Astrocyte (in vitro differentiated cells and primary cell): ENCODE measurements at regions not wholly inside any gene's neighbourhood (a gene's known extent, or its start where the extent isn't known, plus 50 kb on each side); places are given as distances from the start of the nearest gene placed in this dataset.

ENCODE experiments used
- EZH2 ChIP-seq: IDR thresholded peaks from 2 replicates; pipeline ENCODE4 v1.6.1; 2012; ENCODE audit warnings: mild to moderate bottlenecking, low read length, inconsistent platforms; ENCODE audit not compliant: insufficient read depth
- TF ChIP-seq, protein P1 (sequence below): IDR thresholded peaks from 2 replicates; pipeline ENCODE4 v1.5.1; 2011; ENCODE audit warnings: low read depth, mild to moderate bottlenecking, inconsistent platforms, low read length, moderate library complexity; ENCODE audit not compliant: insufficient read depth

DNA sequence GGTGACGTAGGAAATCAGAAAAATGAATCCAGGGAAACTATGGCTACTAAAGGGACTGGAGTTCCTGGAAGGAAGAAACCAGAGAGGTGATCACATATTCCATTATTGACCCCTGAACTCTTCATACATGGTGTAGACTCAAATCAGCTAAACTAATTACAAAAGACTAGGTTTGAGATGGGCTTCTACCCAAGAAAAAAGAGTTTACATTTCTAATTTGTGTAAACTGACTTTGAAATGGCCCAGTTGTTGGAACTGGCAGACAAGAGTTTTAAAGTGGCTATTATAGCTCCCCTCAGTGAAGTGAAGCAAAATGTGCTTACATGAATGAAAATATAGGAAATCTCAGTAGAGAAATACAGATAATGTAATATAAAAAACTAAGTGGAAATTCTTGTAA lies 1619.4 kb upstream of the SEL1L start:
- TF ChIP-seq, protein P1, sequence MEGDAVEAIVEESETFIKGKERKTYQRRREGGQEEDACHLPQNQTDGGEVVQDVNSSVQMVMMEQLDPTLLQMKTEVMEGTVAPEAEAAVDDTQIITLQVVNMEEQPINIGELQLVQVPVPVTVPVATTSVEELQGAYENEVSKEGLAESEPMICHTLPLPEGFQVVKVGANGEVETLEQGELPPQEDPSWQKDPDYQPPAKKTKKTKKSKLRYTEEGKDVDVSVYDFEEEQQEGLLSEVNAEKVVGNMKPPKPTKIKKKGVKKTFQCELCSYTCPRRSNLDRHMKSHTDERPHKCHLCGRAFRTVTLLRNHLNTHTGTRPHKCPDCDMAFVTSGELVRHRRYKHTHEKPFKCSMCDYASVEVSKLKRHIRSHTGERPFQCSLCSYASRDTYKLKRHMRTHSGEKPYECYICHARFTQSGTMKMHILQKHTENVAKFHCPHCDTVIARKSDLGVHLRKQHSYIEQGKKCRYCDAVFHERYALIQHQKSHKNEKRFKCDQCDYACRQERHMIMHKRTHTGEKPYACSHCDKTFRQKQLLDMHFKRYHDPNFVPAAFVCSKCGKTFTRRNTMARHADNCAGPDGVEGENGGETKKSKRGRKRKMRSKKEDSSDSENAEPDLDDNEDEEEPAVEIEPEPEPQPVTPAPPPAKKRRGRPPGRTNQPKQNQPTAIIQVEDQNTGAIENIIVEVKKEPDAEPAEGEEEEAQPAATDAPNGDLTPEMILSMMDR = no peak
- TF ChIP-seq EZH2 = no peak
